Tibial nerve (tissue), 4 donors: ENCODE measurements at regions not wholly inside any gene's neighbourhood (a gene's known extent, or its start where the extent isn't known, plus 50 kb on each side); places are given as distances from the start of the nearest gene placed in this dataset.

Experiments
- EP300 ChIP-seq, 2 donors: sonication (generic); formaldehyde crosslinking; IDR thresholded peaks; one replicate each; pipeline ENCODE4 v1.6.1; 2017; ENCODE audit warnings: antibody characterized with exemption in 2 of 2, mild to moderate bottlenecking in 1 of 2
- POLR2A ChIP-seq, 2 donors: fragments of 450-650 bp; IDR thresholded peaks; one replicate each; pipeline ENCODE4 v1.6.1; 2017; ENCODE audit warnings: antibody characterized with exemption in 2 of 2, mild to moderate bottlenecking in 2 of 2, moderate library complexity in 2 of 2
- TF ChIP-seq, protein P1 (sequence below), 5 experiments: fragments of 200-600 bp in 3 of 5; fragments of 450-650 bp in 2 of 5; sonication (generic) in 3 of 5; IDR thresholded peaks; one replicate each; pipeline ENCODE4 v1.5.1; 2016 to 2019; ENCODE audit warnings: antibody characterized with exemption in 5 of 5, mild to moderate bottlenecking in 3 of 5, moderate library complexity in 2 of 5

DNA sequence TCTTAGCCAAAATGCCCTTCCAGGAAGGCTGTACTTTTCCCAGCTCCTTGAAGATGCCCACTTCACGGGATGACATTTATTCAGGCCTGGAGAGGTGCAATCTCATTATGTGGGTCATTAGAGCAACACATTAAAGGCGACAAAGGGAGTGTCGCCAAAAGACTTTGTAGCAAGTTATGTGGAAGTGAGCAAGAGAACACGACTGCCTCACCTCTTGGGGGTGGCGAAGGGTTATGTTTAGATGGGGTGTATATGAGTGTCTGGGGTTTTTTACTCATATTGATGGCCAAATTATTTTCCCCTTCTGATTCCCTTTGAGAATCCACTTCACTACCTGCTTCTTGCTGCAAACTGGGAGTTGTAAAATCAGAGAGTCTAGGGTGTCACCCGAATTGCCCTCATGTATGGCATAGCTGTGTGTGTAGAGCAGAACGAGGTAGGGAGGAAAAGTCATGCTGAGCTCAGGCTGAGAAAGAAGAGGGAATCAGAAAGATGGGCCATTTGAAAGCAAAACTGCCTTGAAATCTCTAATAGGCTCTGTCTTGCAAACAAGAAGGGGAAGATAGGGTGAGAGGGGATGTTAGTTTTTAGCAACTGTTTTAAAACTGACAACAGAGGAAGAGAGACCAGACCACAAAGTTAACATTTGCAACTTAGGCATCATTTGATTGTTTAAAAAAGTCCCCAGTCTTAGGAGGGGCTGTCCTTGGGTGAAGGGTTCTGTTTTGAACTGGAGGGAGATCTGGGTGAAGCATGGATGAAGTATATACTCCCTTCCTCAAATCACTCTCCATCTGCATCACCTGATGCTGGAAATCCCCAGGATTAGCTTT, 97.1 kb upstream of the IL12B start:
- TF ChIP-seq, protein P1, sequence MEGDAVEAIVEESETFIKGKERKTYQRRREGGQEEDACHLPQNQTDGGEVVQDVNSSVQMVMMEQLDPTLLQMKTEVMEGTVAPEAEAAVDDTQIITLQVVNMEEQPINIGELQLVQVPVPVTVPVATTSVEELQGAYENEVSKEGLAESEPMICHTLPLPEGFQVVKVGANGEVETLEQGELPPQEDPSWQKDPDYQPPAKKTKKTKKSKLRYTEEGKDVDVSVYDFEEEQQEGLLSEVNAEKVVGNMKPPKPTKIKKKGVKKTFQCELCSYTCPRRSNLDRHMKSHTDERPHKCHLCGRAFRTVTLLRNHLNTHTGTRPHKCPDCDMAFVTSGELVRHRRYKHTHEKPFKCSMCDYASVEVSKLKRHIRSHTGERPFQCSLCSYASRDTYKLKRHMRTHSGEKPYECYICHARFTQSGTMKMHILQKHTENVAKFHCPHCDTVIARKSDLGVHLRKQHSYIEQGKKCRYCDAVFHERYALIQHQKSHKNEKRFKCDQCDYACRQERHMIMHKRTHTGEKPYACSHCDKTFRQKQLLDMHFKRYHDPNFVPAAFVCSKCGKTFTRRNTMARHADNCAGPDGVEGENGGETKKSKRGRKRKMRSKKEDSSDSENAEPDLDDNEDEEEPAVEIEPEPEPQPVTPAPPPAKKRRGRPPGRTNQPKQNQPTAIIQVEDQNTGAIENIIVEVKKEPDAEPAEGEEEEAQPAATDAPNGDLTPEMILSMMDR (IDR thresholded peaks at IDR 0.05), result no peak
- no peak for TF ChIP-seq POLR2A (IDR thresholded peaks at IDR 0.05)
- TF ChIP-seq EP300 (IDR thresholded peaks at IDR 0.05), result no peak
